ENCODE measurements at regions not wholly inside any gene's neighbourhood (a gene's known extent, or its start where the extent isn't known, plus 50 kb on each side); places are given as distances from the start of the nearest gene placed in this dataset.
"Not testable (repeated sequence)": the region's sequence is repeated elsewhere in the genome, so short reads cannot be mapped to it uniquely, and the experiment has no call there.

- CTCF ChIA-PET = interaction anchor here (0.8 kb wide), 1 partner anchor 68 kb away, joined by 3 read pairs; no protein-coding TSS in a partner anchor
These were observed 1093.0 kb upstream of the INTU start for GRCh38 chr4:126539771-126540170.

DNA sequence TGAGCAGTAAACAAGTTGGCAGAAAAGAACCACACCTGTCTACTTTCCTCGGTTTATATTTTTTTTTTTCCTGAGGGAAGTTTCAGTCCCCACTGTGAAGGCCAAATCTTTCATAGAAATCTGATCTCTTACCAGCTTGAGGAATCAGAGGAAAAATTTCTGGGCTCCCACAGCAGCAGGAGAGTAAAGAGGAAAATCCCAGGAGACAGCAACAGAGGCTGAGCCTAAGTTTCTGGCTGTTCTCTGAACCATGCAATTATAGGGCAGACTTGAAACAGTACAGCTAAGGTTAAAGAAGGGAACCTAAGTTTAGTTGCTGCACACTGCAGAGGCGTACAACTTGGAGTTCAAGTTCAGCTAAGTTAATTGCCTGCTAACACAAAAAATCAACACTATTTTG is 1090.9 kb upstream of the INTU start:
- H3K27ac ChIP-seq = no peak overlapping the region
- POLR2A ChIA-PET (ENCODE audit: low non-redundant PET) = no interaction called here
- CTCF ChIA-PET = interaction anchor here (0.7 kb wide), 1 partner anchor 119 kb away, joined by 3 read pairs; no protein-coding TSS in a partner anchor
- TF ChIP-seq, protein P1, sequence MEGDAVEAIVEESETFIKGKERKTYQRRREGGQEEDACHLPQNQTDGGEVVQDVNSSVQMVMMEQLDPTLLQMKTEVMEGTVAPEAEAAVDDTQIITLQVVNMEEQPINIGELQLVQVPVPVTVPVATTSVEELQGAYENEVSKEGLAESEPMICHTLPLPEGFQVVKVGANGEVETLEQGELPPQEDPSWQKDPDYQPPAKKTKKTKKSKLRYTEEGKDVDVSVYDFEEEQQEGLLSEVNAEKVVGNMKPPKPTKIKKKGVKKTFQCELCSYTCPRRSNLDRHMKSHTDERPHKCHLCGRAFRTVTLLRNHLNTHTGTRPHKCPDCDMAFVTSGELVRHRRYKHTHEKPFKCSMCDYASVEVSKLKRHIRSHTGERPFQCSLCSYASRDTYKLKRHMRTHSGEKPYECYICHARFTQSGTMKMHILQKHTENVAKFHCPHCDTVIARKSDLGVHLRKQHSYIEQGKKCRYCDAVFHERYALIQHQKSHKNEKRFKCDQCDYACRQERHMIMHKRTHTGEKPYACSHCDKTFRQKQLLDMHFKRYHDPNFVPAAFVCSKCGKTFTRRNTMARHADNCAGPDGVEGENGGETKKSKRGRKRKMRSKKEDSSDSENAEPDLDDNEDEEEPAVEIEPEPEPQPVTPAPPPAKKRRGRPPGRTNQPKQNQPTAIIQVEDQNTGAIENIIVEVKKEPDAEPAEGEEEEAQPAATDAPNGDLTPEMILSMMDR (conservative IDR thresholded peaks at IDR 0.05; ENCODE audit: low read depth) = no peak
- DNase-seq (ENCODE audit: low spot score) = no peak

More at GRCh38 chr4:126539771-126540170, 1093.0 kb upstream of the INTU start:
- no peak for DNase-seq (ENCODE audit: low spot score)
- H3K27ac ChIP-seq = no peak overlapping the region
- TF ChIP-seq, protein P1 (conservative IDR thresholded peaks at IDR 0.05; ENCODE audit: low read depth) = no peak
- POLR2A ChIA-PET (ENCODE audit: low non-redundant PET) = no interaction called here

DNA sequence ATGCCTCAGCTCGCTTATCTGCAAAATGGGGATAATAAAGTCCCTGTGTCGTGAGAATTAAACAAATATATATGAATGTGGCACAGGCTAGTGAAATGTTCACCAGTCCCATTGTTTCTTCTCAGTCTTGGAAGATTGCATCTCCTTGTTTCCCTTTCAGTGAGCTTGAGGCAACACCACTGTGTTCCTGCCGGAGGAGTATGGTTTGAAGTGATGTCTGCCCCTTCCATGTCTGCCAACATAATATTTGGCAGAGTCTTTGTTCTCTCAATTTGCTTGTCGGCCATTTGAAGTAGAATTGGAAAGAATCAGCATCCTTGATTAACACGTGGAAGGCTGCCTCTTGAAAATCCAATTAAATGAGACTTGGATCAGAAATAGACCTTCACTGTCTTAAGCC is 1088.5 kb upstream of the INTU start:
- TF ChIP-seq, protein P1 (conservative IDR thresholded peaks at IDR 0.05; ENCODE audit: low read depth) = no peak
- no peak overlapping the region for H3K27ac ChIP-seq
- no peak for DNase-seq (ENCODE audit: low spot score)
- POLR2A ChIA-PET (ENCODE audit: low non-redundant PET) = no interaction called here
- CTCF ChIA-PET = no interaction called here

- POLR2A ChIA-PET (ENCODE audit: low non-redundant PET); CTCF ChIA-PET; H3K27ac ChIP-seq; DNase-seq (ENCODE audit: low spot score): not testable (repeated sequence)
These were observed 1086.6 kb upstream of the INTU start for GRCh38 chr4:126546197-126546596.

GRCh38 chr4:126547352-126547751 is 1085.4 kb upstream of the INTU start:
- POLR2A ChIA-PET (ENCODE audit: low non-redundant PET) = no interaction called here
- no peak overlapping the region for H3K27ac ChIP-seq
- no peak for DNase-seq (ENCODE audit: low spot score)
- CTCF ChIA-PET = no interaction called here
- TF ChIP-seq, protein P1 (conservative IDR thresholded peaks at IDR 0.05; ENCODE audit: low read depth) = no peak

DNA sequence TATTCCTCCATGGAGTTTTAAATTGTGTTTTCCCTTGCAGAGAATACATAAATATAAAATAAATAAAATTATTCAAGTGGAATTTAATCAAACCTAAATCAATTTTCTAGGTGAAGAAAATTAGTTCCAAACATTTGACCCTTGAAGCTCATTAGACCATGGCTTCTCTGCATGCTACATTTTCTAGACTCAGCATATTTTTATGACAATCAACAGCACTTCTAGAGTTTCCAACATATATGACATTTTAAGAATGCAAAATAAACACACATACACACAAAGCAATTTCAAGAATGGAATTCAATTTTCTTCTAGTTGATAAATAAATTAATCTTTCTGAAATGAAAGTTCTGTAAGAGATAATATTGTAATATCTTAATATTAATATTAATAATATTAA is 1083.9 kb upstream of the INTU start:
- ChIA-PET POLR2A (ENCODE audit: low non-redundant PET) (no interaction called here), CTCF (interaction anchor here (0.6 to 0.7 kb wide), 3 partner anchors 8 to 576 kb away, joined by 3 read pairs; no protein-coding TSS in a partner anchor)
- DNase-seq (ENCODE audit: low spot score) = no peak
- TF ChIP-seq, protein P1 (conservative IDR thresholded peaks at IDR 0.05; ENCODE audit: low read depth) = no peak
- H3K27ac ChIP-seq = no peak overlapping the region

GRCh38 chr4:126552321-126552720 is 1080.4 kb upstream of the INTU start:
- TF ChIP-seq, protein P1 (conservative IDR thresholded peaks at IDR 0.05; ENCODE audit: low read depth) = no peak
- H3K27ac ChIP-seq = no peak overlapping the region
- no peak for DNase-seq (ENCODE audit: low spot score)
- ChIA-PET CTCF (no interaction called here), POLR2A (ENCODE audit: low non-redundant PET) (no interaction called here)

Measured in RWPE1 (cell line).